HG03342 (cell line): ENCODE measurements at regions not wholly inside any gene's neighbourhood (a gene's known extent, or its start where the extent isn't known, plus 50 kb on each side); places are given as distances from the start of the nearest gene placed in this dataset.
A peak's percentile ranks its signal among the peaks of the same experiment; 100 is the strongest.

Experiments
- ATAC-seq: cut with Tn5 transposase; IDR thresholded peaks from one replicate; pipeline ENCODE4 v1.9.1; 2021; ENCODE audit warnings: mild to moderate bottlenecking, moderate library complexity; ENCODE audit not compliant: unreplicated experiment

- ATAC-seq = no peak
Observed at GRCh38 chr4:89604951-89605350, 232.0 kb downstream of the SNCA start.

- ATAC-seq = no peak
Observed at GRCh38 chr4:89599026-89599425, 237.9 kb downstream of the SNCA start.

GRCh38 chr4:89598602-89599001 lies 238.4 kb downstream of the SNCA start:
- ATAC-seq = no peak

- ATAC-seq = no peak
Observed at GRCh38 chr4:89595125-89595789, 241.7 kb downstream of the SNCA start.

GRCh38 chr4:89590128-89590527 lies 246.8 kb downstream of the SNCA start:
- ATAC-seq = no peak

DNA sequence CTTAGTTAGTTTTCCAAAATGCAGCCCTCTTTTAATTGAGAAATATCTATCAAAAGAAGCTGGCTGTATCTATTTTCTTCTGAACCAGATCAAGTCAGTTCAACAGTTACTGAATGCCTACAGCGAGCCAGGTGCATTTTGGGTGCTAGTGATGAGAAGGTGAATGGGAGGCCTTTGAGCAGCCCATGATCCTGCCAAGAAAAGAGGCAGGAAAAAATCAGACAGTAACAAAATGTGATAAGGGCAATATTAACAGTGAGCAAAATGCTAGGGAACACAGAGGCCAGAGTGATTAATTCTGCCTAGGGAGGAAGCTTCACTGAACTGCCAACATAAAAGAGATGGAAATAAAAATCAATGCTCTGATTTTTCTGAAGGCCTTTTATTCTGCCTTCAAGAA lies 248.5 kb downstream of the SNCA start:
- ATAC-seq = no peak

GRCh38 chr4:89587364-89587763 lies 249.6 kb downstream of the SNCA start:
- no peak for ATAC-seq

DNA sequence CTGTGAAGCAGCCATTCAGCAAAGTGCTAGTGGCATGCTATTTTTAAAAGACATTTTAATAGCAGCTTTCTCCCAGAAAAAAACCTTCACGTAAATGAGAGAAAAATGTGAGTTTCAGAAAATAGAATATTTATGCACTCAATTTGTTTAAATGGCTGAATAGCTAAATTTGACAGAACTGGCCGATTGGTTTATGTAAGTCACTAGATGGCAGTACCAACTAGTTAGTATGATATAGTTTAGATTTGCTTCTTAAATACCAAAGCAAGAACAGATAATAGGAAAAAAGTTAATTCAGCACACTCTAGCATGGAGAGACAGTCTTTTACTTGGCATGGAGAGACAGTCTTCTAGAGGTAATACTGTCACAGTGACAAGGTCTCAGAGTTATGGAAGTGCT lies 250.1 kb downstream of the SNCA start:
- ATAC-seq = no peak

DNA sequence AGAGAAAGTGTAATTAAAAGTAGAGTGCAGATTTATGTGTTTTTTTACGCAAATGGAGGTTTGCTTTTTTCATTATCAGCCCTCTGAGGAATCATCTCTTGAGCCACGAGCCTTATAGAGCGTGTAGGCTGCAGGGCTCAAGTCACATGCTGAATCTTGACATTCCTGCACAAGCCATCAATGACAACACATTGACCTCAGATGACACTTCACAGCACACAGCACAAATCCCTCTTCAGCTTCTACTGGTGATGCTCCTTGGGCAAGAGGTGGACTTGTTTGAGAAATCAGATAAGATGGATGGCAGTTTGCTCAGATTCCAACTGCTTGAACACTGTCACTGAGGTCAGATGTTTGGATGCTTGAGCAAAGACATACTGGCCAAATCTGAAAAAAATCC lies 250.6 kb downstream of the SNCA start:
- no peak for ATAC-seq

- no peak for ATAC-seq
Observed at GRCh38 chr4:89582756-89583505, 254.0 kb downstream of the SNCA start.

- no peak for ATAC-seq
Observed at GRCh38 chr4:89579771-89580170, 257.2 kb downstream of the SNCA start.

- no peak for ATAC-seq
Observed at GRCh38 chr4:89576246-89576645, 260.7 kb downstream of the SNCA start.

GRCh38 chr4:89575840-89576239 lies 261.1 kb downstream of the SNCA start:
- no peak for ATAC-seq

DNA sequence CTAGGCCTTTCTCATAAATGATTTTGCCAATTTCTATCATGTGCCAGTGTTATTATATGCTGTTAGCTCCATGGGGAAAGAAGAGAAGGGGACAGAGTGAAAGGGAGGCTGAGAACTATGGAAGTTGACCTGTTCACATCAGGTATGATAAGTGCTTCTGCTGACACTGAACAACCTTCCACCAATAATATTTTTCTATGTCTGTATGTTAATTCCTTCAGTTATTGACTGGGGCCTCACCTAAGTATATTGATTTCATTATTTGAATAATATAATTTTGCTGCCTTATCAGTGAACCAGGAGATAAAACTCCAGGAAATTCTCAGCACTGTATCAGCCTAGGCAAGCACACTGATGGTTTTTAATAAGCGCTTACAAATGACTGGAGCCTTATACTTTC lies 262.8 kb downstream of the SNCA start:
- no peak for ATAC-seq

DNA sequence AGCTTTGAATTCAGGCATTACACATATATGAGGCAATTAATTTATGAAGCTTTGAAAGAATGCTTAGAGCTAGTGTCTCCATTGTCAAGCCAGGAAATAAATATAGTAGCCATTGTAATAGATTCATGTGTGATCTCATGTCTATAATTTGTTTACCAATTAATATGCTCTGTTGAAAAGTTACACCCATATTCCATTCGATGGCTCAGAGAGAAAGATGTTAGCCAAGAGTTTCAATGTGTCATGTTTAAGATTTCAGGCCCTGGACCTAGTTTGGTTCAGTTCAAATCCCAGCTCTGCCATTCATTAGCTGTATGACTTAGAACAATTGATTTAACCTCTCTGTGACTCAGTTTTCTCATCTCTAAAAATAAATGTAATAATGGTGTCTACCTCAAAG lies 263.3 kb downstream of the SNCA start:
- ATAC-seq = no peak

- ATAC-seq = no peak
Observed at GRCh38 chr4:89572224-89572858, 264.6 kb downstream of the SNCA start.

- no peak for ATAC-seq
Observed at GRCh38 chr4:89570931-89571330, 263.3 kb upstream of the GPRIN3 start.

DNA sequence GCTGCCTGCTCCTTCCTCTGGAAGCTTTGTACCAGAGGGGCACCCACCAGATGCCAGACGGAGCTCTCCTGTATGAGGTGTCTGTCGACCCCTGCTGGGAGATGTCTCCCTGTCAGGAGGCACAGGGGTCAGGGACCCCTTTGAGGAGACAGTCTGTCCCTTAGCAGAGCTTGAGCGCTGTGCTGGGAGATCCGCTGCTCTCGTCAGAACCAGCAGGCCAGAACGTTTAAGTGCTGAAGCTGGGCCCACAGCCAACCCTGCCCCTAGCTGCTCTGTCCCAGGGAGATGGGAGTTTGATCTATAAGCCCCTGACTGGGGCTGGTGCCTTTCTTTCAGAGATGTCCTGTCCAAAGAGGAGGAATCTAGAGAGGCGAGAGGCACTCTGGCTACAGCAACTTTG lies 260.3 kb upstream of the GPRIN3 start:
- ATAC-seq = no peak

DNA sequence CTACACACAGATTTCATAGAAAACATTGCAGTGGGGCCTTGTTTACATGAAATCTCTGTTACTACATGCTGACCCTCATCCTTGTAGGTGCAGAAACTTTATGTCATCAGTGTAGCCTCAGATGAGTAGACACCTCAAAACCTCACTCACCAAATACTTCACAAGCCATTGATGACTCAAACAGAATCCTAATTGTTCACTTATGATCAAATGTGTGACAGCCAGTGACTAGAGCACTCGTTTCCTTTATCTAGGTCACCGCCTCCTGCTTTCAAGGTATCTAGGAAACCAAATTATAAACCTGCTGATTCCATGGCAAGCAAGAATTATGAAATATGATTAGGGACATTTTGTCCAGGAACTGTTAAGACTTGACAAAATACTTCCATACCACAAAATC lies 255.8 kb upstream of the GPRIN3 start:
- ATAC-seq = peak; percentile 92

DNA sequence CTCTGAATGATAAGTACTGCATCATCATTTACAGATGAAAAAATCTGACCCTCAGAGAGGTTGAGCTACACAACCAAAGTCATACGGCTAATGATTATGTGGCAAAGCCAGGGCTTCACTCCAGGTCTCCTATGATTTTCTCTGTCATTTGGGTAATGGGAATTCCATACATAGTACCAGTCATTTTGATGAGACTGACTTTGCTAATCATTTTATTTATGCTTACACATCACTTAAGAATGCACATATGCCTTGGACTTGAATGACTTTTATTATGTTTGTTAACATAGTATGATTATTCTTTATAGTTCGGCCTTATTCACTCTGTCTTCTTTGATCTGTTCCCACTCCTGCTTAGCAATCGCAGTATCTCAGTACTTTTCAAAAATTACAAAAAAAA lies 255.1 kb upstream of the GPRIN3 start:
- ATAC-seq = no peak

GRCh38 chr4:89561048-89561447 lies 253.4 kb upstream of the GPRIN3 start:
- no peak for ATAC-seq

DNA sequence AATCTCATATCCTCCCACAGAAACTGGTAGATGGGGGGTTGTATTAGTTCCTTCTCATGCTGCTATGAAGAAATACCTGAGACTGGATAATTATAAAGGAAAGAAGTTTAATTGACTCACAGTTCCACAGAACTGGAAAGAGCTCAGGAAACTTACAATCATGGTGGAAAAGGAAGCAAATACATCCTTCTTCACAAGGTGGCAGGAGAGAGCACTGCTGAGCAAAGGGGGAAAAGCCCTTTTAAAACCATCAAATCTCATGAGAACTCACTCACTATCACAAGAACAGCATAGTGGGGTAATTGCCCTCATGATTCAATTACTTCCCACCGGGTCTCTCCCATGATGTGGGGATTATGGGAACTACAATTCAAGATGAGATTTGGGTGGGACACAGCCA lies 250.5 kb upstream of the GPRIN3 start:
- no peak for ATAC-seq
